ENCODE measurements at regions not wholly inside any gene's neighbourhood (a gene's known extent, or its start where the extent isn't known, plus 50 kb on each side); places are given as distances from the start of the nearest gene placed in this dataset.

DNA sequence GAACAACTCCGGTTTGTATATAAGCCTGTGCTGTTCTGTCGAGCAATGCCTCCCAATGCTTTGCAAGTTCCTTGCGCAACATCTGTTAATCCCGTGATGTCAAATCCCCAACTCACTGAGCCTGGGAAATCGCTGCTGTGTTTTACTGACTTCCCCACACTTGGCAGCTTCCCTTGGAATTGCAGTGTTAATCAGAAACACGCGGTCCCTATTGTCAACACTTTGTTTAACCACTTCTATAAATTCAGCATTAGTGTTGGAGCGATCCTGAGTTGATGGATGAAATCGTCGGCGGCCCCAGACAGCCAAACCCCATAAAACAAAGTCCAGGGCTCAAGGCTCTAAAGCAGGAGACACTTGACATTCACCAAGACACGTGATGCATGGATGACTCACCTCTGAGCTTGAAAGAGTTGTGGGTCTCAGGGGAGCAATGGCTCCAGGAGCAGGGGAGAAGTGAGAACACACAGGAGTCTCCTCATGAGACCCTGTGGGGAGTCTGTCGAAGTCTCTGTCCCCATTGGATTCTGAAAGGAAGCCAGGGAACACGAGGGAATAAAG, 555.3 kb downstream of the MIAT start:
- no peak for DNase-seq

DNA sequence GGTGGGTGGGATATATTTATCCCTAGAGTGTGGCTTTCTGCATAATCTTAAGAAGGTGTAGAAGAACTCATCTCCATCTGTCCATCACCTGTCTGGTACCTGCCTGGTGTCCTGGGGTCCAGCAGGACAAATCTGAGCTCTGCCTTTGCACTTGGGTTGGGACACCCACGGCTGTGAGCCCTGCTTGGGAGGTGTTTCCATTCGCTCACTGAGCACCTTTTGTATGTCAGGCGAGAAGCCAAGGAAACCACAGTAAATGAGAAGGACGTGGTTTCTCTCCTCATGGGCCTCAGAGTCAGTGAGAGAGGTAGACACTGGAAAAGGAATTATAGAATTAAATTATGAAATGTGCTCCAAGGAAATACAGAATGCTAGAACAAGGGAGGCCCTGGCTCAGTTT, 555.9 kb downstream of the MIAT start:
- no peak for DNase-seq

DNA sequence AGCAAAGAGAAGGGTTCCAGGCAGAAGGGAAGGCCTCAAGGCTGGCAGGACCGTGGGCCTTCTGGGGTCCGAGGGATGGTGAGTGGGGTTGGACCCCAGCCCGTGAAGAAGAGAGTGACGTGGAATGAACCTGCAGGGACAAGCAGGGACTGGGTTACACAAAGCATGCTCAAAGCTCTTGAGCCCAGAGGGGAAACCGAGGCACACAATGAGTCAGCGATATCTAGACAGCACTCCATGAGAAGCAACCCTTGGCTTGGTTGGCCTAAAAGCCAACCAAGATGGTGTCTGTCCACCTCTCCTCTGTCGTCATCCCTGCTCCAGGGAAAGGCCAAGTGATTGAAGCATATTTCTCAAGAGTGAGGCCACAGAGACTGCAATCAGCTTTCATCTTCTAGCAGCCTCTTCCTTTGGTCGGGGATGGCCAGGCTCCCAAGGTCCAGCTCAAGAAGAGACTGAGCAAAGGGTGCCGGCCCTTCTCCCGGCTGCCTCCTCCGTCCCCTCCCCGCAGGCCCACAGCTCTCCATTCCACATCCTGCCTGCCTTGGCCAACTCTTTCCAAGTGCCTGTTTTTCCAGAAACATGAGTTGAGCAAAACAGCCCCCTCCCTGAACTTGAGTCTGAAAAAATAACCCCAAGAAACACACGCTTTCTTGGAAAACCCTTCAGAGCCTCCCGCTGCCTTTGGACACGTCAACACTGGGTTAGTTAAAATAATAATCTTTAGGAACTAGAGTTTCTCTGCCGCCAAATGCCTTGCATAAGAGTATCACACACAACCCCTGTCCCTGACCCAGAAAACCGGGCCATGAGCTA, 556.6 kb downstream of the MIAT start:
- no peak for DNase-seq

DNA sequence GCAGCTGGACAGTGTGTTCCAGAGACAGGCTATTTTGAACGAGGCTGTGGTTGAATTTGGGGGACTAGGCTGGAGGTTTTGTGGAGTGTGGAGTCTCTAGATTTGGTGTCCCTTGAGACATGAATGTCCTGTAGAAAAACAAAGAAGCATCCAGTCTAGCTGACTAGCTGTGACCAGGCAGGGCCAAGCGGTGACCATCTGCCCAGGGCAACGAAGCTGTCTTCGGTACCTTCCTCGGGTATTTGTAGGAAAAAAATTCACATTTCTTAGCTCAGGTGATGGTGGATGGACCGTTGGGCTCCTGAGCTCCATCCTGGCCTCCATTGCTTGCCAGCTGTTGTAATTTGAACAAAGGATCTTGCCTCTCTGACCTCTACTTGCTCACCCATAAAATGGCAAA, 557.3 kb downstream of the MIAT start:
- no peak for DNase-seq

DNA sequence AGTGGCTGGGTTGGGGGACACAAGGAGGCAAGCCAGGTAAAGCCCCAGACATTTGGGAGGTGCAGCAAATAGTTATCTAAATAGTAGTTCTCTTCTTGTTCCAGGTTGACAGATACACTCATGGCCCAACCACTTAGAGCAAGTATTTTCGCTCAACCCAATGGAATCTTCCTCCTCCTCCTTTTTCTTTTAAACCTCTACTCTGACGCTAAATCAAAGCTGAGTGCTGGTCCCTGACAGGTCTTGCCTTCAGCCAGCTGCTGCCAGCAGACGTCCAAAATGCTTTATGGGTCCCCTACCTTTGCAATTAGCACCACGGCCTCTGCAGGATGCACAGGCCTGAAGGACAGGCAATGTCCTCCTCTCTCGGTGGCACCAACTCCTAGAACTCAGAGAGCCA, 558.5 kb downstream of the MIAT start:
- no peak for DNase-seq

DNA sequence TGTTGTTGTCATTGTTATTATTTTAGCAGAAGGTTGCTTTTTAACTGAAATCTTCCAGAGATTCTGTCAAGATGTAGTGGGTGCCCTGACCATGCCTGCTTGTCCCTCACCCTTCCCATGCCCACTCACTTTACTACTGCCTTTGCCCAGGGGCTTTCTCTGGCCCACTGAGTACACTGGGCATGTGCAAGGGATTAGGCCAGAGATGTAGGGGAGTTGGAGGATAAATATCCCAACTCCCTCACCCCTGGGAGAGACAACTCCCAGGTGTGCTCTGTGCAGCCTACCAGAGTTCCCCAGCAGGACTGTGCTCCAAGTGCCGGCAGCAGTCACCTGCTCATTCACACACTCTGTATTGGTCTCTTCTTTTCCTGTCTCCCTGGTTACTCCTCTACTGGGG, 559.1 kb downstream of the MIAT start:
- DNase-seq: no peak

DNA sequence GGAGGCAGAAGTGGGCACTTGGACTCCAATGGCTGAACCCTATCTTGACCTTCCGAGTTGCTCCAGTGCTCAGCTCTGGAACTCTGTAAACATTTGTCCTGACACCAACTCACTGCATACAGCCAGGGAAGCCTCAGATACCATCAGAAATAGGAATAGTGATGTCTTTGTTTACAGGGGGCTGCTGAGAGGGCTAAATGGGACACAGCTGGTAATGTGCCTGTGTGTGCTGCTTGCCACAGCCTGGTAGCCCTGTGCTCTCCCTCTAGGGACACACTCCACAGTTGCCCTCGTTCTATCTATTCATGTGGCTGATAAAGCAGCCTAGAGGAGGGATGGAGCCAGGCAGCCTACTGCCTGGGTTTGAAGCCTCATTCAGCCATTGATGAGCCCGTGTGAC, 559.8 kb downstream of the MIAT start:
- no peak for DNase-seq

DNA sequence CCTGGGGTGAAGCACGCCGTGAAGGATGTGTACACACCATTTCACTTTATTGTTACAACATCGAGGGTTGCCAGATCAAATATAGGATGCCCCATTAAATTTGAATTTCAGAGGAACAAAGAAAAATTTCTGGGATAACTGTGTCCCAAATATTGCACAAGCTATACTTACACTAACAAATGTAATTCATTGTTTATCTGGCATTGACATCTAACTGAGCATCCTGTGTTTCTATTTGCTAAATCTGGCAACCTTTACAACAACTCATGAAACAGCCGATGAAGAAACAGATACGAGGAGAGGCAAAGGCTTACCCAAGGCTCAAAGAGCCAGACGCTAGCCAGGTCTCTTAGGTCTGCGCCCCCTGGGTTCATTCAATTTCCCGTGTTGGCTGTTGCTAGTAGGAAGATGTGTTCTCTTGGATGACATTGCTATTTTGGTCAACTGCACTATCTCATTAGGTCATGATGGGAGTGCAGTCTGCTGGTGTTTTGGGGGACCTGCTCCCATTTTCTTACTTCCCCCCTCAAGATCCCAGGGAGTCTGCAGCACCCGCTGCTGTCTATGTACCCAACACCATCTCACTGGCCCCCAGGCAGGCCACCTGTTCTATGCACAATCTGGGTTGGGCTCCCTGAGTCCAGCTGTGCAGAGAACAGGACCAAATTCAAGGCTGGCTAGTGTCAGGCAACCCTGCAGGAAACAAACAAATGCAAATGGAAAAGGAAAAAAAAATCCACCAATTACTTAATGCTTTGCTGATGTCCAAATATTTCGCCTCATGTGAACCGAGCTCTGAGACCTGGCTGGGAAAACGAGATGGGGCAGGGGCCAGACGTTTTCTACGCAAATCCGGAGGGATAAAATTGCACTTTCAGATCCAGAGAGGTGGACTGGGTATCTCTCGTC, 560.9 kb downstream of the MIAT start:
- no peak for DNase-seq

DNA sequence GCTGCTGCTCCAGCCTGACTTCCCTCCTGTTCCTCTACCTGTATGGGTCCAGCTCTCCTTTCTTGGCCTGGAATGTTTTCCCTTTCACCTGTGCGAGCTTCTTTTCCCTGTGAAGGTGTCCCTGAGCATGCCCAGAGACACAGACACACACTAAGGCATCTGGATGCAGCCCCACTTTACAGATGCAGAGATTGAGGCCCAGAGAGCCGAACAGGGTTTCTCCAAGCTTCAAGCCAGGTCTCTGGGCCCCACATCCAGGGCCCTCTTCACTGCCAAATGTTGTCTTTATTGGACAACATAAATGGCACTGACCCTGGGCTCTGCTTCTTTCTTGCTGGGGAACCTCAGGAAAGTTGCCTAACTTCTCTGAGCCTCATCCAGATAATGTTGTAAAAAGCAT, 561.6 kb downstream of the MIAT start:
- no peak for DNase-seq

DNA sequence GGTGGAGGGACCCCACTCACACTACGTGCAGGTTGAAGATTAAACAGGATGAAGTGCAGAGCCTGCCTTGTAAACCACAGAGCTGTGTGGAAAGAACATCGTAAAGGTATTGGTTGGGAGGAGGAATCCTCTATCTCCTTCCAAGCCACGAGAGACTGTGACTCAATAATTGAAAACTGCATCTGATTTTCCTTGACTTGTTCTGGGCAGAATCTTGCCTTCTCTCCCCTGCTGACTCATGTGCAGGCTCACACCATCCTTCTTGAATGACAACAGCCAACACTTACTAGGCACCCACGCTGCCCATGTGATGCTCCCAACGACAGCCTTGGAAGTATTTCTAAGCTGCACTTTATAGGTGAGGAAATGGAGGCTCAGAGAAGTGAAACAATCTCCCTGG, 563.0 kb downstream of the MIAT start:
- no peak for DNase-seq

DNA sequence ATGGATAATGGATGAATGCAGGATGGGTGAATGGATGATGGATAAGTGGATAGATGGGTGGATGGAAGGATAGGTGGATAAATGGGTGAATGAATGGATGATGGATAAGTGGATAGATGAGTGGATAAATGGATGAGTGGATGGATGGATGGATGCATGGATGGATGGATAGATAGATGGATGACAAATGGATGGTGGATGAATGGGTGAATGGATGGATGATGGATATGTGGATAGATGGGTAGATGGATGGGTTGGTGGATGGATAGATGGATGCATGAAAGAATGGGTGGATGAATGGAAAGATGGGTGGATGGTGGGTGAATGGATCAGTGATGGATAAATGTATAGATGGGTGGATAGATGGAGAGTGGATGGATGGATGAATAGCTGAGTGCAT, 564.8 kb downstream of the MIAT start:
- DNase-seq: no peak

DNA sequence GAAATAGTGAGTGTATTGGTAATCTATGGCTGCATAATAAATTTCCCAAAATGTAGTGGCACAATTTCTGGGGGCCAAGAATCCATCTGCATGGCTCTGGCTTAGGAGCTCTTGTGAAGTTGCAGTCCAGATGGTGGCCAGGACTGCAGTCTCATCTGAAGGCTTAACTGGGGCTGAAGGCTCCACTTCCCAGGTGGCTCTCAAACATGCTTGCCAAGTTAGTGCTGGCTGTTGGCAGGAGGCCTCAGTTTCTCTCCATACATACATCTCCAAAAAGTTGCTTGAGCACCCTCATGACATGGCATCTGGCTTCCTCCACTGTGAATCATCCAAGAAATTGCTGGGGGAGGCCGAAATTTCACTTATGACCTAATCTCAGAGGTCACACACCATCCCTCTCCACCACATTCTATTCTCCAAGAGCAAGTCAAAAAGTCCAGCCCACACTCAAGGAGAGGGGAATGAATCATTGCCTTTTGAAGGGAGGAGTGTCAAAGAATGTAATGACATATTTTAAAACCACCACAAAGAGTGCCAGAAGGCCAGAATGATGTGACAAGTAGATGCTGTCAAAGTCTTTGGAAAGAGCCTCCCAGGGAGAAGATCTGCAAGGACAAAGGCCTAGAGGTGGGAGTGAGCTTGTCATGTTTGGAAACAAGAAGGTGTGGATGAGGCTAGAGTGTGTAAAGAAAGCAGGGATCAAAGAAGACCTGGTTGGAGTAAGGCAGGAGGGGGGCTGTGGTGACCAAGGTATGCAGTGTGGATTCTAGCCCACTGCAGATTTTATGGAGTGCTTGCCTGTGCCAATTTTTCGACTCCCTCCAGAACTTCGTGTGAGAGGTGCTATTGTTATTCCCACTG, 566.2 kb downstream of the MIAT start:
- no peak for DNase-seq

DNA sequence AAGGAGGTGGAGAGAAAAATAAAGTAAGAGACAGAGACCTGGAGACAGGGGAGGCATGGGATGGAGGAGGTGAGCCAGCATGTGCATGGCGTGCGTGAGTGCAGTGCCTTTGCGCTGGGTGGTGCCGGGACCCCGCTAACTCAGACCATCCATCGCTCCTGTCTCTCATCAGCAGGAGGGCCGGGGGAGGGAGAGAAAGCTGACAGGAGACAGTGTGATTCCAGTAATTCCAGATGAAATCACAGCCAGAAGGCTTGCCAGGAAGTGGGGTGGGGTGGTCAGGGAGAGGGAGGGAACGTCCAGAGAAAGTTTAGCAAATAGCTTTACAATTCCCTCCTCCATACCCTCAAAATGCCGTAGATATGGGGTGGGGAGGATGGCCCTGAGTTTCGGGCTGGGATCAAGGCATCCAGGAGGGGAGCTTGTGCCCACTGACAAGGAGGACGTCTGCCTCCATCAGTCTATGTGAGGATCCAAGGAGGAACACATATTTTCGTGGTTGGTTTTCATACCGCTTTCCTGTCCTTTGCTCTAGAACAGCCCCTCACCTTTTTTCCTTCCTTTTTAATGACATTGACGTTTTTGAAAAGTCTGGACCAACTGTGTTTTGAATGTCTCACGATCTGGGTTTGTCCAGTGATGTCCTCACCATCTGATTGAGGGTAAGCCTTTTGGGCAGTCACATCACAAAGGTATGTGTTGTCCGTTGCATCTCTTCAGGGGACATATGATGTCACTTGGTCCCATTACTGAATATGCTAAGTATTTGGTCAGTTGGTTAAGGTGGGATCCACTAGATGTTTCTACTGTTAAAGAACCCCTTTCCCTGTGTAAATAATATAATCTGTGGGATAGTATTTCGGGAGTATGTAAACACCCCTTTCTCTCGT, 567.3 kb downstream of the MIAT start:
- no peak for DNase-seq

DNA sequence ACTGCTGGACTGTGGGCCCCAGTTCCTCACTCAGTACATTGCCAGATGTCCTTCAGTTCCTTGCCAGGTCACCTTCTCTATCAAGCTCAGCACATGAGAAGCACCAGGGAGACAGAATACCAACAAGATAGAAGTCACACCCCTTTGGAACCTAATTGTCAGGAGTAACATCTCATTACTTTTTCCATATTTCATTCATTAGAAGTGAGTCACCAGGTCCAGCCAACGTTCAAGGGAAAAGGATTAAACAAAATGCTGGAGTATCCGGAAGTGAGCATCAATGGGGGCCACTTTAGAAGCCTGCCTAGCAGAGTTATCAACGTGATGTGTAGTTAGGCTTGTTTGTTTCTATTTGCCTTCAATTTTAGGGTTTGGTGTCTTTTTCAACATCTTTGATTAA, 569.3 kb downstream of the MIAT start:
- DNase-seq: no peak

DNA sequence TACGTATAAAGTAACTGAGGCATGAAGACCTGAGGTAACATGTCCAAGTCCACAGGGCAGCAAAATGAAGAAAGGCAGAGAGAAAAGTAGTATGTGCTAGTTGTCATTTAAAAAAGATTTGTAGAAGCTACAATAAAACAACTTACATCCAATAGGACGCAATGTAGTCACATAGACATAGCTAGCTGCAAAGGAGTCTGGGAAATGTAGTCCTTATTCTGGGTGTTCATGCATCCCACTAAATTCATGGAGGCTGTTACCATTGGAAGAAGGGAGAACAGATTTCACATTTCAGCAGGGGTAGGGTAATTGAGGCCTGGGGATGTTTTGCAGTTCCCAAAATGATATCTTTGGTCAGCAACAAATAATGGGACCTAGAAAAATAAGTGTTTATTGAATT, 571.4 kb downstream of the MIAT start:
- DNase-seq: no peak

DNA sequence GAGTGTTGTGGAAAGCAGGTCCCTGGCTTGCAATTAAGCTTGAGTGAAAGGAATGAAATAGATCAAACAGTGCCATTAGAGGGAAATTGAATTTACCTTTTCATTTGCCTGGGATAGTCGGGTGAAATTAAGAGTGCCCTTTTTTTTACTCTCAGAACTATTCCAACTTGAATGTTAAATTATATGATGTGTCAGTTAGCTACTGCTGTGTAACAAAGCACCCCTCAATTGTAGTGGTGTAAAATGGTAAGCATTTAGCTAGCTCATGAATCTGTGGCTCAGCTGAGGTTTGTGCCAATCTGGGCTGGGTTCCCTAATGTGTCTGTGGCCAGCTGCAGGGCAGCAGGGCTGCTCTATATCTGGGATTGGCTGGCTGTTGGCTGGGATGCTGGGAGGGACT, 571.4 kb downstream of the MN1 start:
- no peak for DNase-seq

DNA sequence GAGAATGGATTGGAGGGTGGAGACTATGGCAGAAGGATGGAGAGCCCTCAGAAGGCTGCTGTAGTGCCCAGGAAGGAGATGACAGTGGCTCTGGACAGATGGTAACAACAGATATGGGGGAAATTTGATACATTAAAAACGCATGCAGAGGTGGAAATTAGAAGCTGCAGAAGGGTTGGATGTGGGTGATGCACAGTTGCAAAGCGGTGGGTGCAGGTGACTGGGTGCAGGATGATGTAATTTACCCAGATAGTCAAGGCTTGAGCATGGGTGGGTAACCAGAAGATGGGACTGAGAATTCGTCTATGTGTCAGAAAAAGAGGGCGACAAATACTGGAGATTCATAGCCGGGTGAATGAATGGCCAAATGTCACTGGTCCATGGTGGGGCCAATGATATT, 570.3 kb downstream of the MN1 start:
- no peak for DNase-seq

DNA sequence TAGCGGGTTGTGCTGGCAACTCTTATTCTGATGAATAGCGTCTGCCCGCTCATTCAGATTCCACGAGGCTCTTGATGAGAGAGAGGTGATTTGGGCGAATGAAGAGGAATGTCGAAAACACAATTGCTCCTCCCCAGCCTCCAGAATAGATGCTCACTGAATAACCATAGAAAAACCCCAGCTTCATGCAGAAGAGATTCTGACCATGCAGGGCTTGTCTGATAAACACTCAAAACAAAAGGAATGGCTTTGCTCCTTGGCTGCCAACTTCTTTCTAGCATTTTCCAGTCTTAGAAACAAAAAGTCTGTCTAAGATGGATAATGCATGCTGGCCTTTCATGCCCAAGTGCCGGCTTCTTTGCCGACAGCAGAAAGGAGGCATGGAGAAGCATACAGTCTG, 569.5 kb downstream of the MN1 start:
- no peak for DNase-seq

DNA sequence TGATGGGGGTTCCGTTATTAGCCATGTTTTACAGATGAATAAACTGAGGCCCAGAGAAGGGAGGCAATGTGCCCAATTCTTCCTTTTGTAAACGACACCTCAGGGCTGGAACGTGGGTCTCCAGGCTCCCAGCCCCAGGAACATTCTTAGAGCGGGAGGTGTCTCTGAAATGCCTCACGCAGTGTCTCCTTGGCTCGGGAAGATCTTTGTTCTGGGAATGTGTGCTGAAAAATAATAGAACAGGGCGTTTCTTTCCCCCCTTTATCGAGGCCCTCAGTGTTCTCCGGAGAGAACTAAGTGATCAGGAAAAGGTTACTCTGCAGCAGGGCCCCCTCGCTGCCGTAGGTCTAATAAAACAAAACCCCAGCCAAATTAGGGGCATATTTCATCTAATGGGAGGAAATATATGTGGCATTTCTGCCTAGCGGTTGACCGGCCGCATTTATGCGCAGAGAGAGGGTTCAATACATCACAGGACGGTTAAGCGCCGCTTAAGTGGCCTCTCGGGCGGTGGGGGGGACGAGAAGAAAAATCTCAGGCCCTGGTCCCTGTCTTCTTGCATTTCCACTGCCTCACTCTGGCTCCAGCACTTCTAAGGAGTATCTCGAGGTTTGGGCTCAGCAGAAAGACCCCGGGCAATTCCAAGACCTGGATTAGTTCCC, 564.3 kb downstream of the MN1 start:
- no peak for DNase-seq

DNA sequence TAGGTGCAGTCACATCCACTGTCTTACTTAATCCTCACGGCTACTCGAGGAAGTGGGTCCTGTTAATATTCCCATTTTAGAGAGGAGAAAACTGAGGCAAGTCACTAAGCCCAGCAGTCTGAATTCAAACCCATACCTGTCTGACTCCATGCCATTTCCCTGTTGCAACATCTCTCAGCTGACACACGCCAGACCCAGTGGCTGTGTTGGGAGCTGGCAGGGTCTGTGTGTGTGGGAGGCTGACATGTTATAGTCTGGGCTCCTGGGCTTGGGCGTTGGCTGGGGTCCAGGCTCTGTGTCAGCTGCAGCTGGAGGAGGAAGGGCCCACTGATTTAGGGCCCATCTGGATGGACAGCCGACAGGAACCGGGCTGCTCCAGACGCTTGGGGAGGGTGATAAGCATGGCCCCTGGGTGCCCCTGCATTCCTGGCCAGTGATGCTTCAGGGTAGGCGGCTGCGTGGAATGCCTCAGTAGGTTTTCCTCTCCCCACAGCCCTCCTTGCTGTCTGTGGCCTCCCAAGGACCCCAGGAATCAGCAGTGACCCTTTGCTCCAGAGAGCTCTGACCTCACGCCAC, 562.5 kb downstream of the MN1 start:
- no peak for DNase-seq

DNA sequence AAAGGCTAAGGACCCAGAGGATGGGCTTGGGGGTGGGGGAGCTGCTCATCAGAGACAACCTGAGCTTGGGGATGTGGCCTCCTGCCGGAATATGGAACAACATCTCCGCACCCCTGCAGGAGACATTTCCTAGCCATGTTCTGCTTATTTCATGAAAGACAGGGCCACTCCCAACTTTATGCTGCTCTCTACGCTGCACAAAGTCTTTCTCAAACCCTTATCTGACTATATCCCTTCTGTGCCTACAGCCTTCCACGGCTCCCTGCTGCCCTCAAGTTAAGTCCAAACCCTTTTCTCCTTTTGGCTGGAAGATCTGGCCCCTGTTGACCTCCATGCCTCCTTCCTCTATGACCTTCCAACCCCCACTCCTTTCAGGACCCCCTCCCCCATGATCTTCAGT, 562.0 kb downstream of the MN1 start:
- DNase-seq: no peak

All from activated CD4-positive, alpha-beta T cell treated with anti-CD3 and anti-CD28 coated beads, Interleukin-2, amount 50 U/mL, for 4 hours (primary cell).